A549 (cell line): ENCODE measurements at regions not wholly inside any gene's neighbourhood (a gene's known extent, or its start where the extent isn't known, plus 50 kb on each side); places are given as distances from the start of the nearest gene placed in this dataset.

Source experiments
- ATAC-seq, 2 experiments: fragments of 200-7000 bp in 1 of 2; fragments of >200 bp in 1 of 2; cut with Nextera tagmentation in 1 of 2; cut with Tn5 transposase in 1 of 2; 3 replicates each; pipeline versions ENCODE4 v1.8.0 to v1.9.1; 2018 to 2020; ENCODE audit warnings: mild to moderate bottlenecking in 1 of 2, moderate library complexity in 1 of 2
- CTCF ChIA-PET: fragments of 300-600 bp; sonication (Branson Sonifier 250); formaldehyde crosslinking; extraction: SDS; loops from one replicate; lab custom pipeline; 2021; ENCODE audit warnings: antibody characterized with exemption, inconsistent platforms; lab: Yijun Ruan, JAX
- POLR2A ChIA-PET: fragments of 350-600 bp; formaldehyde crosslinking; extraction: SDS; loops from one replicate; lab custom pipeline; 2021; ENCODE audit warnings: antibody characterized with exemption, inconsistent platforms; lab: Yijun Ruan, JAX
- DNase-seq, 2 experiments: peaks; one replicate each; pipeline versions ENCODE4 v3.0.0 to v3.0.0-alpha.2; 2011 to 2016; ENCODE audit warnings: low read depth in 1 of 2, low spot score in 1 of 2
- FAIRE-seq: peaks from 2 replicates; lab custom pipeline; 2011; peaks lifted over from hg19 to GRCh38; lab: Jason Lieb, UNC
- H3K27ac ChIP-seq, 2 experiments: fragments of >200 bp; sonication (Bioruptor Twin); formaldehyde crosslinking; 3 replicates each; pipeline ENCODE4 v1.5.1; 2016 to 2017
- H3K4me1 ChIP-seq: fragments of >200 bp; sonication (Bioruptor Twin); formaldehyde crosslinking; 3 replicates; pipeline ENCODE4 v1.6.1; 2016
- H3K4me2 ChIP-seq: fragments of >200 bp; sonication (Bioruptor Twin); formaldehyde crosslinking; 3 replicates; pipeline ENCODE4 v1.6.1; 2016
- H3K4me3 ChIP-seq: fragments of >200 bp; sonication (Bioruptor Twin); formaldehyde crosslinking; 3 replicates; pipeline ENCODE4 v1.5.1; 2016
- H3K9me3 ChIP-seq: fragments of >200 bp; sonication (Bioruptor Twin); formaldehyde crosslinking; 3 replicates; pipeline ENCODE4 v1.6.1; 2016
- BCL3 ChIP-seq: fragments of >200 bp; sonication (Bioruptor Twin); formaldehyde crosslinking; IDR thresholded peaks from 3 replicates; pipeline ENCODE4 v1.6.1; 2016
- CBX2 ChIP-seq: fragments of 200-600 bp; sonication (generic); IDR thresholded peaks from 2 replicates; pipeline ENCODE4 v1.6.1; 2016; ENCODE audit warnings: low read depth, mild to moderate bottlenecking, borderline replicate concordance
- CBX8 ChIP-seq: fragments of 200-600 bp; sonication (generic); IDR thresholded peaks from 2 replicates; pipeline ENCODE4 v1.6.1; 2016
- CEBPB ChIP-seq, 2 experiments: fragments of >200 bp in 1 of 2; sonication (Bioruptor Twin) in 1 of 2; formaldehyde crosslinking in 1 of 2; IDR thresholded peaks; 2 replicates each; pipeline ENCODE4 v1.6.1; 2012 to 2016
- CHD2 ChIP-seq: fragments of 150-350 bp; IDR thresholded peaks from 2 replicates; pipeline ENCODE4 v1.6.1; 2014; ENCODE audit warnings: low read length; ENCODE audit not compliant: partially characterized antibody
- CTCF ChIP-seq: fragments of >200 bp; sonication (Bioruptor Twin); formaldehyde crosslinking; IDR thresholded peaks from 3 replicates; pipeline ENCODE4 v1.5.1; 2016
- EHMT2 ChIP-seq: fragments of 200-600 bp; sonication (generic); IDR thresholded peaks from 2 replicates; pipeline ENCODE4 v1.6.1; 2016; ENCODE audit warnings: antibody characterized with exemption, low read depth, mild to moderate bottlenecking, moderate library complexity
- ELK1 ChIP-seq: fragments of 150-350 bp; IDR thresholded peaks from 2 replicates; pipeline ENCODE4 v1.6.1; 2014; ENCODE audit warnings: low read depth, mild to moderate bottlenecking, low read length
- FOSB ChIP-seq: fragments of 250-450 bp; sonication (Bioruptor Pico); IDR thresholded peaks from 2 replicates; pipeline ENCODE4 v1.5.0; 2020; ENCODE audit warnings: mild to moderate bottlenecking, moderate library complexity
- FOSL2 ChIP-seq, 2 experiments: fragments of 450-650 bp in 1 of 2; fragments of >200 bp in 1 of 2; sonication (Bioruptor Twin) in 1 of 2; formaldehyde crosslinking; IDR thresholded peaks; 2 replicates each; pipeline versions ENCODE4 v1.5.0 to v1.6.1; 2016 to 2020; ENCODE audit warnings: mild to moderate bottlenecking in 1 of 2, moderate library complexity in 1 of 2
- FOXS1 ChIP-seq: fragments of 250-450 bp; sonication (Bioruptor Pico); IDR thresholded peaks from 2 replicates; pipeline ENCODE4 v1.5.0; 2020; ENCODE audit warnings: mild to moderate bottlenecking, moderate library complexity
- HEYL ChIP-seq: fragments of 250-450 bp; sonication (Bioruptor Pico); IDR thresholded peaks from 2 replicates; pipeline ENCODE4 v1.8.0; 2021; ENCODE audit warnings: mild to moderate bottlenecking, moderate library complexity
- JUNB ChIP-seq: fragments of >200 bp; sonication (Bioruptor Twin); formaldehyde crosslinking; IDR thresholded peaks from 2 replicates; pipeline ENCODE4 v1.6.1; 2016
- KDM1A ChIP-seq: fragments of 200-600 bp; sonication (generic); IDR thresholded peaks from 2 replicates; pipeline ENCODE4 v1.6.1; 2016; ENCODE audit warnings: low read depth, mild to moderate bottlenecking
- MAFK ChIP-seq: fragments of 450-650 bp; IDR thresholded peaks from 2 replicates; pipeline ENCODE4 v1.6.1; 2014; ENCODE audit not compliant: partially characterized antibody
- MAX ChIP-seq: IDR thresholded peaks from 2 replicates; pipeline ENCODE4 v1.6.1; 2012
- PBX3 ChIP-seq: IDR thresholded peaks from 2 replicates; pipeline ENCODE4 v1.6.1; 2012
- PHF8 ChIP-seq: fragments of 200-600 bp; sonication (generic); IDR thresholded peaks from 2 replicates; pipeline ENCODE4 v1.6.1; 2016; ENCODE audit warnings: low read depth, mild to moderate bottlenecking, antibody characterized with exemption, moderate library complexity, borderline replicate concordance
- POLR2A ChIP-seq: IDR thresholded peaks from 2 replicates; pipeline ENCODE4 v1.6.1; 2012; ENCODE audit warnings: mild to moderate bottlenecking, low read length
- POLR2AphosphoS2 ChIP-seq: conservative IDR thresholded peaks from 2 replicates; pipeline ENCODE4 v1.6.1; 2012; ENCODE audit warnings: low read length, improper control_type of control experiment, inconsistent platforms
- RAD21 ChIP-seq, 2 experiments: fragments of >200 bp in 1 of 2; sonication (Bioruptor Twin) in 1 of 2; formaldehyde crosslinking in 1 of 2; IDR thresholded peaks in 1 of 2; conservative IDR thresholded peaks in 1 of 2; 2 replicates in 1 of 2; 3 replicates in 1 of 2; pipeline ENCODE4 v1.6.1; 2012 to 2018; ENCODE audit warnings: inconsistent platforms in 1 of 2
- RARB ChIP-seq: fragments of 250-450 bp; sonication (Bioruptor Pico); IDR thresholded peaks from 2 replicates; pipeline ENCODE4 v1.8.0; 2021; ENCODE audit warnings: mild to moderate bottlenecking, moderate library complexity
- RNF2 ChIP-seq: fragments of 200-600 bp; sonication (generic); IDR thresholded peaks from 2 replicates; pipeline ENCODE4 v1.6.1; 2016; ENCODE audit warnings: low read depth, mild to moderate bottlenecking, antibody characterized with exemption, moderate library complexity, borderline replicate concordance
- SREBF2 ChIP-seq: fragments of 450-650 bp; IDR thresholded peaks from 2 replicates; pipeline ENCODE4 v1.6.1; 2014; ENCODE audit warnings: mild to moderate bottlenecking, moderate library complexity
- TFCP2L1 ChIP-seq: fragments of 250-450 bp; sonication (Bioruptor Pico); IDR thresholded peaks from 2 replicates; pipeline ENCODE4 v1.5.0; 2021; ENCODE audit warnings: mild to moderate bottlenecking
- TP53 ChIP-seq: fragments of 250-450 bp; sonication (Bioruptor Pico); IDR thresholded peaks from 2 replicates; pipeline ENCODE4 v1.5.0; 2021; ENCODE audit warnings: mild to moderate bottlenecking, moderate library complexity
- ZNF302 ChIP-seq: fragments of 250-450 bp; sonication (Bioruptor Pico); IDR thresholded peaks from 2 replicates; pipeline ENCODE4 v1.9.0; 2021; ENCODE audit warnings: inconsistent platforms, mild to moderate bottlenecking, moderate library complexity
- ZSCAN20 ChIP-seq: fragments of 250-450 bp; sonication (Bioruptor Pico); IDR thresholded peaks from 2 replicates; pipeline ENCODE4 v1.8.0; 2022; ENCODE audit warnings: mild to moderate bottlenecking, moderate library complexity
- WGBS: methylation state at CpG from one replicate; pipeline ENCODE4 v1.1.6; 2017; ENCODE audit errors: missing lambda C conversion rate; 5-methylcytosine and 5-hydroxymethylcytosine counted together

GRCh38 chr3:117444175-117444574, 734.6 kb downstream of the TUSC7 start:
- ChIA-PET POLR2A (no interaction called here), CTCF (no interaction called here)
- Histone ChIP-seq H3K4me1 (no peaks in the 10 kb centered on the region), H3K27ac (no peak overlapping the region), H3K4me3 (no peak overlapping the region), H3K9me3 (no peaks in the 10 kb centered on the region), H3K4me2 (no peak overlapping the region)
- ATAC-seq (no peak), DNase-seq (no peak), FAIRE-seq (no peak)
- TF ChIP-seq CBX8, result no peak
- TF ChIP-seq FOSL2 (IDR thresholded peaks at IDR 0.05), result no peak
- TF ChIP-seq FOSL2 (CRISPR knock-in tag; IDR thresholded peaks at IDR 0.05), result no peak
- no peak for TF ChIP-seq TP53 (CRISPR knock-in tag)
- no peak for TF ChIP-seq ZSCAN20 (CRISPR knock-in tag)
- no peak for TF ChIP-seq RAD21 (conservative IDR thresholded peaks at IDR 0.05 in 1 of 2, IDR thresholded peaks at IDR 0.05 in 1 of 2)
- TF ChIP-seq POLR2AphosphoS2, result no peak
- TF ChIP-seq SREBF2, result no peak
- TF ChIP-seq HEYL, result no peak
- 53% methylated on average over 4 of the region's 4 CpGs for WGBS

- no peak for FAIRE-seq
- Histone ChIP-seq H3K4me3 (no peak overlapping the region), H3K27ac (no peak overlapping the region), H3K9me3 (no peaks in the 10 kb centered on the region), H3K4me2 (no peak overlapping the region), H3K4me1 (no peaks in the 10 kb centered on the region)
- TF ChIP-seq CHD2 (no peak), FOXS1 (no peak), RARB (no peak), EHMT2 (no peak), CBX2 (no peak), ZNF302 (CRISPR knock-in tag) (no peak), MAFK (no peak)
- CTCF ChIA-PET, result no interaction called here
- POLR2A ChIA-PET, result no interaction called here
- 57% methylated on average over 4 of the region's 4 CpGs for WGBS
- no peak for DNase-seq
- no peak for ATAC-seq
Observed at GRCh38 chr3:117447419-117447818, 737.8 kb downstream of the TUSC7 start.

GRCh38 chr3:117450026-117450425, 740.4 kb downstream of the TUSC7 start:
- CTCF ChIA-PET, result interaction anchor here (0.6 to 1.9 kb wide), 2 partner anchors 10 to 321 kb away, joined by 3 to 11 read pairs; no protein-coding TSS in a partner anchor

GRCh38 chr3:117454254-117454653, 744.7 kb downstream of the TUSC7 start:
- CTCF ChIA-PET, result no interaction called here
- TF ChIP-seq KDM1A (no peak), MAX (no peak), JUNB (no peak), ZSCAN20 (CRISPR knock-in tag) (no peak), CTCF (no peak), RNF2 (no peak), EHMT2 (no peak), PBX3 (no peak), FOSB (CRISPR knock-in tag) (no peak), CEBPB (IDR thresholded peaks at IDR 0.05) (no peak), TFCP2L1 (CRISPR knock-in tag) (no peak), FOXS1 (no peak), BCL3 (no peak), PHF8 (no peak), ELK1 (no peak)

More at GRCh38 chr3:117450026-117450425, 740.4 kb downstream of the TUSC7 start:
- no peak for TF ChIP-seq SREBF2
- no peak for TF ChIP-seq CEBPB (IDR thresholded peaks at IDR 0.05)
- no peak for TF ChIP-seq POLR2A
- FAIRE-seq (no peak), ATAC-seq (no peak), DNase-seq (no peak)
- Histone ChIP-seq H3K9me3 (no peaks in the 10 kb centered on the region), H3K4me3 (no peak overlapping the region), H3K4me2 (no peak overlapping the region), H3K27ac (no peak overlapping the region), H3K4me1 (no peaks in the 10 kb centered on the region)
- WGBS, result 48% methylated on average over 4 of the region's 4 CpGs
- POLR2A ChIA-PET, result no interaction called here

More at GRCh38 chr3:117454254-117454653, 744.7 kb downstream of the TUSC7 start:
- Histone ChIP-seq H3K27ac (no peak overlapping the region), H3K4me2 (no peak overlapping the region), H3K9me3 (no peaks in the 10 kb centered on the region), H3K4me3 (no peak overlapping the region), H3K4me1 (no peaks in the 10 kb centered on the region)
- FAIRE-seq (no peak), ATAC-seq (no peak), DNase-seq (peak in 1 of 2 experiments; percentile 4)
- WGBS, result 65% methylated on average over 1 of the region's 1 CpG
- POLR2A ChIA-PET, result no interaction called here
